ENCODE measurements at regions not wholly inside any gene's neighbourhood (a gene's known extent, or its start where the extent isn't known, plus 50 kb on each side); places are given as distances from the start of the nearest gene placed in this dataset.

GRCh38 chr16:76213860-76214259 is 63.3 kb upstream of the CNTNAP4 start:
- Histone ChIP-seq H3K9ac (ENCODE audit: low read depth, low read length) (no peak overlapping the region), H2AFZ (replicated peaks; ENCODE audit: low read length, poor library complexity) (no peak overlapping the region), H2BK20ac (ENCODE audit: low read depth, low read length) (no peak overlapping the region), H3K36me3 (ENCODE audit: control insufficient read depth, insufficient read depth, low read length) (no peaks in the 10 kb centered on the region), H3K18ac (ENCODE audit: low read depth, low read length) (no peak overlapping the region), H3K9me3 (ENCODE audit: control insufficient read depth, insufficient read depth, low read length) (0 out of 2 replicates have a peak, but pooled peaks cover 2% of the 10 kb centered on the region), H3K27me3 (ENCODE audit: control insufficient read depth, insufficient read depth, low read length) (no peaks in the 10 kb centered on the region), H3K27ac (ENCODE audit: insufficient read depth, low read length) (no peak overlapping the region), H3K79me1 (ENCODE audit: low read depth in 1 of 2, low read length in 2 of 2) (no peaks in the 10 kb centered on the region), H4K5ac (ENCODE audit: low read depth, low read length) (no peak overlapping the region), H3K23ac (ENCODE audit: low read depth, low read length) (no peak overlapping the region), H3K14ac (replicated peaks; ENCODE audit: low read depth, low read length) (no peak overlapping the region), H2AK5ac (ENCODE audit: low read depth, low read length) (no peak overlapping the region), H2AK9ac (replicated peaks; ENCODE audit: low read depth, low read length, poor library complexity) (no peak overlapping the region), H3K56ac (ENCODE audit: extremely low read depth, insufficient read depth, low read length) (no peak overlapping the region), H3K4ac (ENCODE audit: low read depth, low read length) (no peak overlapping the region), H4K8ac (ENCODE audit: low read depth in 2 of 2, low read length in 2 of 2) (no peak overlapping the region), H2BK15ac (ENCODE audit: low read depth, low read length) (no peak overlapping the region), H3K9me1 (ENCODE audit: insufficient read depth, low read length) (no peaks in the 10 kb centered on the region), H2BK5ac (ENCODE audit: low read depth, low read length, poor library complexity, severe bottlenecking) (no peak overlapping the region), H2BK120ac (ENCODE audit: low read depth, low read length) (no peak overlapping the region), H4K20me1 (ENCODE audit: insufficient read depth, low read length) (no peaks in the 10 kb centered on the region), H3K4me1 (ENCODE audit: control insufficient read depth, insufficient read depth, low read length) (no peaks in the 10 kb centered on the region), H3K4me2 (ENCODE audit: low read depth, low read length) (no peak overlapping the region), H4K91ac (ENCODE audit: insufficient read depth, low read depth, low read length) (no peak overlapping the region), H3K4me3 (ENCODE audit: insufficient read depth, low read depth, low read length) (no peak overlapping the region)
- ATAC-seq (ENCODE audit: low read depth), result no peak
- ChIA-PET CTCF (no interaction called here), POLR2A (ENCODE audit: unreplicated experiment) (no interaction called here)
- intact Hi-C loops (cut with micrococcal nuclease), result no loop called here
- in situ Hi-C loops (cut with MboI; ENCODE audit: low sequenced_read_pairs), result no loop called here
- TF ChIP-seq RCOR1 (IDR thresholded peaks at IDR 0.05; ENCODE audit: insufficient replicate concordance, low read length), result no peak
- no peak for TF ChIP-seq RFX5 (IDR thresholded peaks at IDR 0.05; ENCODE audit: low read depth, low read length)
- TF ChIP-seq CHD1 (IDR thresholded peaks at IDR 0.05; ENCODE audit: low read depth, low read length), result no peak
- TF ChIP-seq NFE2L2 (IDR thresholded peaks at IDR 0.05; ENCODE audit: low read depth, low read length), result no peak
- TF ChIP-seq SMC3 (IDR thresholded peaks at IDR 0.05; ENCODE audit: low read depth, low read length), result no peak
- TF ChIP-seq ELK1 (IDR thresholded peaks at IDR 0.05; ENCODE audit: borderline replicate concordance, low read depth, low read length), result no peak
- no peak for TF ChIP-seq RAD21 (IDR thresholded peaks at IDR 0.05; ENCODE audit: low read length)
- no peak for TF ChIP-seq USF2 (IDR thresholded peaks at IDR 0.05; ENCODE audit: low read depth, low read length)
- no peak for TF ChIP-seq CTCF (conservative IDR thresholded peaks at IDR 0.05; ENCODE audit: low read depth, low read length)
- no peak for TF ChIP-seq FOS (IDR thresholded peaks at IDR 0.05; ENCODE audit: low read depth, low read length)
- TF ChIP-seq MAZ (IDR thresholded peaks at IDR 0.05; ENCODE audit: borderline replicate concordance, low read depth, low read length), result no peak
- TF ChIP-seq POLR2A (IDR thresholded peaks at IDR 0.05; ENCODE audit: low read depth, low read length), result no peak
- no peak for TF ChIP-seq MXI1 (IDR thresholded peaks at IDR 0.05; ENCODE audit: borderline replicate concordance, low read depth, low read length)
- TF ChIP-seq CEBPB (IDR thresholded peaks at IDR 0.05; ENCODE audit: low read depth, low read length), result no peak
- no peak for TF ChIP-seq MAFK (IDR thresholded peaks at IDR 0.05; ENCODE audit: low read depth, low read length)
- TF ChIP-seq BHLHE40 (IDR thresholded peaks at IDR 0.05; ENCODE audit: low read depth, low read length), result no peak
- DNase-seq, result no peak
- no TSS peak for BruUV-seq (replicated peaks)
- dilution Hi-C loops (cut with HindIII; ENCODE audit: low sequenced_read_pairs, unreplicated experiment), result no loop called here

Measured in IMR-90 (cell line).